ENCODE measurements at regions not wholly inside any gene's neighbourhood (a gene's known extent, or its start where the extent isn't known, plus 50 kb on each side); places are given as distances from the start of the nearest gene placed in this dataset.

- Mint-ChIP-seq H3K27me3 (ENCODE audit: low read depth) (no peaks in the 10 kb centered on the region), H3K9me3 (peaks cover 9% of the 10 kb centered on the region), H3K4me1 (no peaks in the 10 kb centered on the region), H3K27ac (no peak overlapping the region), H3K36me3 (no peaks in the 10 kb centered on the region), H3K4me3 (no peak overlapping the region)
- TF ChIP-seq GABPB1 (CRISPR knock-in tag; IDR thresholded peaks at IDR 0.05) (no peak), ELF4 (CRISPR knock-in tag; IDR thresholded peaks at IDR 0.05; ENCODE audit: low read depth) (no peak), HMGA2 (CRISPR knock-in tag; IDR thresholded peaks at IDR 0.05) (no peak), PRRX2 (CRISPR knock-in tag; IDR thresholded peaks at IDR 0.05) (no peak), ARID4B (CRISPR knock-in tag; IDR thresholded peaks at IDR 0.05; ENCODE audit: borderline replicate concordance) (no peak), STAT6 (CRISPR knock-in tag; conservative IDR thresholded peaks at IDR 0.05; ENCODE audit: low read depth) (no peak)
- TF ChIP-seq, protein P1, sequence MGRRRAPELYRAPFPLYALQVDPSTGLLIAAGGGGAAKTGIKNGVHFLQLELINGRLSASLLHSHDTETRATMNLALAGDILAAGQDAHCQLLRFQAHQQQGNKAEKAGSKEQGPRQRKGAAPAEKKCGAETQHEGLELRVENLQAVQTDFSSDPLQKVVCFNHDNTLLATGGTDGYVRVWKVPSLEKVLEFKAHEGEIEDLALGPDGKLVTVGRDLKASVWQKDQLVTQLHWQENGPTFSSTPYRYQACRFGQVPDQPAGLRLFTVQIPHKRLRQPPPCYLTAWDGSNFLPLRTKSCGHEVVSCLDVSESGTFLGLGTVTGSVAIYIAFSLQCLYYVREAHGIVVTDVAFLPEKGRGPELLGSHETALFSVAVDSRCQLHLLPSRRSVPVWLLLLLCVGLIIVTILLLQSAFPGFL (CRISPR knock-in tag; IDR thresholded peaks at IDR 0.05; ENCODE audit: borderline replicate concordance): no peak
- TF ChIP-seq, protein P2, sequence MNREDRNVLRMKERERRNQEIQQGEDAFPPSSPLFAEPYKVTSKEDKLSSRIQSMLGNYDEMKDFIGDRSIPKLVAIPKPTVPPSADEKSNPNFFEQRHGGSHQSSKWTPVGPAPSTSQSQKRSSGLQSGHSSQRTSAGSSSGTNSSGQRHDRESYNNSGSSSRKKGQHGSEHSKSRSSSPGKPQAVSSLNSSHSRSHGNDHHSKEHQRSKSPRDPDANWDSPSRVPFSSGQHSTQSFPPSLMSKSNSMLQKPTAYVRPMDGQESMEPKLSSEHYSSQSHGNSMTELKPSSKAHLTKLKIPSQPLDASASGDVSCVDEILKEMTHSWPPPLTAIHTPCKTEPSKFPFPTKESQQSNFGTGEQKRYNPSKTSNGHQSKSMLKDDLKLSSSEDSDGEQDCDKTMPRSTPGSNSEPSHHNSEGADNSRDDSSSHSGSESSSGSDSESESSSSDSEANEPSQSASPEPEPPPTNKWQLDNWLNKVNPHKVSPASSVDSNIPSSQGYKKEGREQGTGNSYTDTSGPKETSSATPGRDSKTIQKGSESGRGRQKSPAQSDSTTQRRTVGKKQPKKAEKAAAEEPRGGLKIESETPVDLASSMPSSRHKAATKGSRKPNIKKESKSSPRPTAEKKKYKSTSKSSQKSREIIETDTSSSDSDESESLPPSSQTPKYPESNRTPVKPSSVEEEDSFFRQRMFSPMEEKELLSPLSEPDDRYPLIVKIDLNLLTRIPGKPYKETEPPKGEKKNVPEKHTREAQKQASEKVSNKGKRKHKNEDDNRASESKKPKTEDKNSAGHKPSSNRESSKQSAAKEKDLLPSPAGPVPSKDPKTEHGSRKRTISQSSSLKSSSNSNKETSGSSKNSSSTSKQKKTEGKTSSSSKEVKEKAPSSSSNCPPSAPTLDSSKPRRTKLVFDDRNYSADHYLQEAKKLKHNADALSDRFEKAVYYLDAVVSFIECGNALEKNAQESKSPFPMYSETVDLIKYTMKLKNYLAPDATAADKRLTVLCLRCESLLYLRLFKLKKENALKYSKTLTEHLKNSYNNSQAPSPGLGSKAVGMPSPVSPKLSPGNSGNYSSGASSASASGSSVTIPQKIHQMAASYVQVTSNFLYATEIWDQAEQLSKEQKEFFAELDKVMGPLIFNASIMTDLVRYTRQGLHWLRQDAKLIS (CRISPR knock-in tag; IDR thresholded peaks at IDR 0.05; ENCODE audit: borderline replicate concordance): no peak
- CTCF ChIA-PET: no interaction called here
- ATAC-seq (no peak), DNase-seq (ENCODE audit: low spot score) (no peak)
- POLR2A ChIA-PET: no interaction called here
Observed at GRCh38 chr15:39108021-39108420, 472.9 kb upstream of the THBS1 start.

DNA sequence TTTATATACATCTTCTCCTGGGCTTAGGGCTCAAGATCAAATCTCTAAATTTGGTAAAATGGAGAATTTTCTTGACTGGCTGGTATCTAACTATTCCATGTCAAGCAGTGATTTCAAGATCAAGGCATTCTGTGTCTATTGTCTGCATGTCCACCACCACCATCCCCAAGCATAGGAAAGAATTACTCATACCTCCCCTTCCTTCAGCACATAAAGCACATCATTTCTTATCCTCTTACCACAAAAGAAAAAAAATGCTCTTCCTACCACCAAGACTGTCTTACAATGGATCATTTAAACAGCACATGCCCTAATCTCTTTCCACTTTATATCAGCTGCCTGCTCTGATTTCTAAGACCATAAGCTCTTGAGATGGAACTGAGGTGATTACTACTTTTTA is 470.5 kb upstream of the THBS1 start:
- Mint-ChIP-seq H3K27me3 (ENCODE audit: low read depth) (no peaks in the 10 kb centered on the region), H3K4me3 (no peak overlapping the region), H3K9me3 (peaks cover 18% of the 10 kb centered on the region), H3K36me3 (peaks cover 11% of the 10 kb centered on the region), H3K4me1 (no peaks in the 10 kb centered on the region), H3K27ac (no peak overlapping the region)
- DNase-seq (ENCODE audit: low spot score) (no peak), ATAC-seq (no peak)
- no peak for TF ChIP-seq MXD4 (CRISPR knock-in tag; IDR thresholded peaks at IDR 0.05; ENCODE audit: borderline replicate concordance)
- TF ChIP-seq, protein P3, sequence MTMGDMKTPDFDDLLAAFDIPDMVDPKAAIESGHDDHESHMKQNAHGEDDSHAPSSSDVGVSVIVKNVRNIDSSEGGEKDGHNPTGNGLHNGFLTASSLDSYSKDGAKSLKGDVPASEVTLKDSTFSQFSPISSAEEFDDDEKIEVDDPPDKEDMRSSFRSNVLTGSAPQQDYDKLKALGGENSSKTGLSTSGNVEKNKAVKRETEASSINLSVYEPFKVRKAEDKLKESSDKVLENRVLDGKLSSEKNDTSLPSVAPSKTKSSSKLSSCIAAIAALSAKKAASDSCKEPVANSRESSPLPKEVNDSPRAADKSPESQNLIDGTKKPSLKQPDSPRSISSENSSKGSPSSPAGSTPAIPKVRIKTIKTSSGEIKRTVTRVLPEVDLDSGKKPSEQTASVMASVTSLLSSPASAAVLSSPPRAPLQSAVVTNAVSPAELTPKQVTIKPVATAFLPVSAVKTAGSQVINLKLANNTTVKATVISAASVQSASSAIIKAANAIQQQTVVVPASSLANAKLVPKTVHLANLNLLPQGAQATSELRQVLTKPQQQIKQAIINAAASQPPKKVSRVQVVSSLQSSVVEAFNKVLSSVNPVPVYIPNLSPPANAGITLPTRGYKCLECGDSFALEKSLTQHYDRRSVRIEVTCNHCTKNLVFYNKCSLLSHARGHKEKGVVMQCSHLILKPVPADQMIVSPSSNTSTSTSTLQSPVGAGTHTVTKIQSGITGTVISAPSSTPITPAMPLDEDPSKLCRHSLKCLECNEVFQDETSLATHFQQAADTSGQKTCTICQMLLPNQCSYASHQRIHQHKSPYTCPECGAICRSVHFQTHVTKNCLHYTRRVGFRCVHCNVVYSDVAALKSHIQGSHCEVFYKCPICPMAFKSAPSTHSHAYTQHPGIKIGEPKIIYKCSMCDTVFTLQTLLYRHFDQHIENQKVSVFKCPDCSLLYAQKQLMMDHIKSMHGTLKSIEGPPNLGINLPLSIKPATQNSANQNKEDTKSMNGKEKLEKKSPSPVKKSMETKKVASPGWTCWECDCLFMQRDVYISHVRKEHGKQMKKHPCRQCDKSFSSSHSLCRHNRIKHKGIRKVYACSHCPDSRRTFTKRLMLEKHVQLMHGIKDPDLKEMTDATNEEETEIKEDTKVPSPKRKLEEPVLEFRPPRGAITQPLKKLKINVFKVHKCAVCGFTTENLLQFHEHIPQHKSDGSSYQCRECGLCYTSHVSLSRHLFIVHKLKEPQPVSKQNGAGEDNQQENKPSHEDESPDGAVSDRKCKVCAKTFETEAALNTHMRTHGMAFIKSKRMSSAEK (CRISPR knock-in tag; IDR thresholded peaks at IDR 0.05; ENCODE audit: borderline replicate concordance): no peak
- no peak for TF ChIP-seq ZNF263 (CRISPR knock-in tag; IDR thresholded peaks at IDR 0.05; ENCODE audit: low read depth)
- no peak for TF ChIP-seq NR2C2 (CRISPR knock-in tag; IDR thresholded peaks at IDR 0.05)
- no peak for TF ChIP-seq ESRRA (CRISPR knock-in tag; IDR thresholded peaks at IDR 0.05; ENCODE audit: borderline replicate concordance)
- ChIA-PET POLR2A (no interaction called here), CTCF (no interaction called here)
